ENCODE measurements at regions not wholly inside any gene's neighbourhood (a gene's known extent, or its start where the extent isn't known, plus 50 kb on each side); places are given as distances from the start of the nearest gene placed in this dataset.

GRCh38 chr14:44778604-44779003 lies 183.1 kb downstream of the KLHL28 start:
- DNase-seq (ENCODE audit: extremely low spot score) = no peak
- ChIA-PET CTCF (no interaction called here), POLR2A (no interaction called here)

GRCh38 chr14:44777584-44777983 lies 184.2 kb downstream of the KLHL28 start:
- no peak for DNase-seq (ENCODE audit: extremely low spot score)
- TF ChIP-seq CTCF (IDR thresholded peaks at IDR 0.05; ENCODE audit: control extremely low read depth, extremely low read depth, low read depth, missing control alignments) = no peak
- ChIA-PET POLR2A (no interaction called here), CTCF (no interaction called here)

More at GRCh38 chr14:44778604-44779003, 183.1 kb downstream of the KLHL28 start:
- no peak for TF ChIP-seq CTCF (IDR thresholded peaks at IDR 0.05; ENCODE audit: control extremely low read depth, extremely low read depth, low read depth, missing control alignments)

GRCh38 chr14:44775248-44775647 lies 186.5 kb downstream of the KLHL28 start:
- DNase-seq (ENCODE audit: extremely low spot score) = no peak
- CTCF ChIA-PET = interaction anchor here (1.4 kb wide), 1 partner anchor 10 kb away, joined by 3 read pairs; no protein-coding TSS in a partner anchor
- POLR2A ChIA-PET = no interaction called here
- no peak for TF ChIP-seq CTCF (IDR thresholded peaks at IDR 0.05; ENCODE audit: control extremely low read depth, extremely low read depth, low read depth, missing control alignments)

GRCh38 chr14:44774396-44774795 lies 187.4 kb downstream of the KLHL28 start:
- no peak for DNase-seq (ENCODE audit: extremely low spot score)
- ChIA-PET POLR2A (no interaction called here), CTCF (interaction anchor here (1.4 kb wide), 1 partner anchor 11 kb away, joined by 3 read pairs; no protein-coding TSS in a partner anchor)
- no peak for TF ChIP-seq CTCF (IDR thresholded peaks at IDR 0.05; ENCODE audit: control extremely low read depth, extremely low read depth, low read depth, missing control alignments)

- CTCF ChIA-PET = no interaction called here
- POLR2A ChIA-PET = no interaction called here
- TF ChIP-seq CTCF (IDR thresholded peaks at IDR 0.05; ENCODE audit: control extremely low read depth, extremely low read depth, low read depth, missing control alignments) = no peak
- no peak for DNase-seq (ENCODE audit: extremely low spot score)
Measured at GRCh38 chr14:44771496-44771895, 190.3 kb downstream of the KLHL28 start.

- no peak for TF ChIP-seq CTCF (IDR thresholded peaks at IDR 0.05; ENCODE audit: control extremely low read depth, extremely low read depth, low read depth, missing control alignments)
- DNase-seq (ENCODE audit: extremely low spot score) = no peak
- POLR2A ChIA-PET = no interaction called here
- CTCF ChIA-PET = no interaction called here
Measured at GRCh38 chr14:44770201-44770600, 191.5 kb downstream of the KLHL28 start.

GRCh38 chr14:44768935-44769334 lies 192.8 kb downstream of the KLHL28 start:
- CTCF ChIA-PET = no interaction called here
- no peak for DNase-seq (ENCODE audit: extremely low spot score)
- POLR2A ChIA-PET = no interaction called here
- no peak for TF ChIP-seq CTCF (IDR thresholded peaks at IDR 0.05; ENCODE audit: control extremely low read depth, extremely low read depth, low read depth, missing control alignments)

Measured in GM10248 (cell line).